KMS-11 (cell line): ENCODE measurements at regions not wholly inside any gene's neighbourhood (a gene's known extent, or its start where the extent isn't known, plus 50 kb on each side); places are given as distances from the start of the nearest gene placed in this dataset.

Experiments used
- H2AFZ ChIP-seq: fragments of 200-600 bp; sonication (generic); 2 replicates; pipeline ENCODE4 v1.6.1; 2016; ENCODE audit warnings: antibody characterized with exemption, mixed run types, low read depth
- H3K27ac ChIP-seq: fragments of 200-600 bp; sonication (generic); 2 replicates; pipeline ENCODE4 v1.6.1; 2016; ENCODE audit warnings: mild to moderate bottlenecking, mixed run types
- H3K27me3 ChIP-seq: fragments of 200-600 bp; sonication (generic); 2 replicates; pipeline ENCODE4 v1.6.1; 2017; ENCODE audit warnings: mild to moderate bottlenecking, low read depth, mixed run types, moderate library complexity; ENCODE audit not compliant: insufficient read depth
- H3K36me3 ChIP-seq: fragments of 200-600 bp; sonication (generic); 2 replicates; pipeline ENCODE4 v1.6.1; 2017; ENCODE audit warnings: mild to moderate bottlenecking, mixed run types; ENCODE audit not compliant: insufficient read depth
- H3K4me1 ChIP-seq: fragments of 200-600 bp; sonication (generic); 2 replicates; pipeline ENCODE4 v1.6.1; 2016; ENCODE audit warnings: mild to moderate bottlenecking, low read depth, mixed run types; ENCODE audit not compliant: poor library complexity, severe bottlenecking
- H3K4me2 ChIP-seq: fragments of 200-600 bp; sonication (generic); 2 replicates; pipeline ENCODE4 v1.7.0; 2016; ENCODE audit warnings: mild to moderate bottlenecking, mixed run types
- H3K4me3 ChIP-seq: fragments of 200-600 bp; sonication (generic); IDR thresholded peaks from 2 replicates; pipeline ENCODE4 v1.6.1; 2017; ENCODE audit warnings: low read depth, low read length, mixed read lengths; ENCODE audit not compliant: insufficient read depth
- H3K79me2 ChIP-seq: fragments of 200-600 bp; sonication (generic); 2 replicates; pipeline ENCODE4 v1.6.1; 2016; ENCODE audit warnings: low read depth, mixed run types; ENCODE audit not compliant: insufficient read depth
- H3K9ac ChIP-seq: fragments of 200-600 bp; sonication (generic); 2 replicates; pipeline ENCODE4 v1.6.1; 2016; ENCODE audit warnings: mild to moderate bottlenecking, mixed run types
- H4K20me1 ChIP-seq: fragments of 200-600 bp; sonication (generic); 2 replicates; pipeline ENCODE4 v1.6.1; 2016; ENCODE audit warnings: mild to moderate bottlenecking, mixed run types; ENCODE audit not compliant: insufficient read depth
- CTCF ChIP-seq: fragments of 200-600 bp; sonication (generic); conservative IDR thresholded peaks from 2 replicates; pipeline ENCODE4 v1.6.1; 2017; ENCODE audit warnings: low read depth, mild to moderate bottlenecking, antibody characterized with exemption, low read length, moderate library complexity, mixed read lengths

- Histone ChIP-seq H2AFZ (no peak overlapping the region), H3K27ac (no peak overlapping the region), H3K4me3 (no peak overlapping the region), H3K79me2 (no peaks in the 10 kb centered on the region; the same call in 1 of the 2 replicates), H3K36me3 (no peaks in the 10 kb centered on the region), H3K4me2 (no peak overlapping the region), H4K20me1 (no peaks in the 10 kb centered on the region), H3K27me3 (no peaks in the 10 kb centered on the region), H3K9ac (no peak overlapping the region), H3K4me1 (no peaks in the 10 kb centered on the region)
- TF ChIP-seq CTCF, result no peak
These were observed 563.3 kb upstream of the POM121L12 start for GRCh38 chr7:52472006-52472620.

GRCh38 chr7:52465216-52465615, 570.2 kb upstream of the POM121L12 start:
- H3K4me1 ChIP-seq, result no peaks in the 10 kb centered on the region
- no peak for TF ChIP-seq CTCF
- H3K27ac ChIP-seq, result no peak overlapping the region
- no peaks in the 10 kb centered on the region for H3K27me3 ChIP-seq
- no peak overlapping the region for H3K4me2 ChIP-seq
- H4K20me1 ChIP-seq, result no peaks in the 10 kb centered on the region
- no peak overlapping the region for H3K9ac ChIP-seq
- H3K4me3 ChIP-seq, result no peak overlapping the region
- H3K79me2 ChIP-seq, result no peaks in the 10 kb centered on the region
- no peak overlapping the region for H2AFZ ChIP-seq
- no peaks in the 10 kb centered on the region for H3K36me3 ChIP-seq

- Histone ChIP-seq H3K79me2 (no peaks in the 10 kb centered on the region), H3K27me3 (no peaks in the 10 kb centered on the region), H3K4me2 (no peak overlapping the region), H3K4me3 (no peak overlapping the region), H2AFZ (no peak overlapping the region), H3K9ac (no peak overlapping the region), H4K20me1 (no peaks in the 10 kb centered on the region), H3K4me1 (no peaks in the 10 kb centered on the region), H3K27ac (no peak overlapping the region), H3K36me3 (no peaks in the 10 kb centered on the region)
- TF ChIP-seq CTCF, result no peak
These were observed 572.1 kb upstream of the POM121L12 start for GRCh38 chr7:52463341-52463740.

- no peak for TF ChIP-seq CTCF
These were observed 573.0 kb upstream of the POM121L12 start for GRCh38 chr7:52462474-52462873.

More at GRCh38 chr7:52462474-52462873, 573.0 kb upstream of the POM121L12 start:
- no peak overlapping the region for H3K9ac ChIP-seq
- H3K4me1 ChIP-seq, result no peaks in the 10 kb centered on the region
- no peaks in the 10 kb centered on the region for H3K27me3 ChIP-seq
- H3K4me2 ChIP-seq, result no peak overlapping the region
- H3K79me2 ChIP-seq, result no peaks in the 10 kb centered on the region
- no peak overlapping the region for H2AFZ ChIP-seq
- H4K20me1 ChIP-seq, result no peaks in the 10 kb centered on the region
- H3K4me3 ChIP-seq, result no peak overlapping the region
- H3K36me3 ChIP-seq, result no peaks in the 10 kb centered on the region
- H3K27ac ChIP-seq, result no peak overlapping the region
